ENCODE measurements at regions not wholly inside any gene's neighbourhood (a gene's known extent, or its start where the extent isn't known, plus 50 kb on each side); places are given as distances from the start of the nearest gene placed in this dataset.

- DNase-seq (no peak), ATAC-seq (peak in 1 of 3 donors; percentile 22)
- Histone ChIP-seq H3K4me3 (ENCODE audit: low read length) (no peak overlapping the region), H3K27me3 (ENCODE audit: control insufficient read depth, insufficient read depth, low read length) (no peaks in the 10 kb centered on the region), H3K27ac (ENCODE audit: low read length) (no peak overlapping the region), H3K9me3 (ENCODE audit: control insufficient read depth, insufficient read depth, low read length) (no peaks in the 10 kb centered on the region), H3K4me1 (ENCODE audit: control insufficient read depth, insufficient read depth, low read length) (no peaks in the 10 kb centered on the region), H3K36me3 (ENCODE audit: control insufficient read depth, insufficient read depth, low read length) (no peaks in the 10 kb centered on the region)
- Mint-ChIP-seq H3K36me3 (no peaks in the 10 kb centered on the region), H3K4me1 (no peaks in the 10 kb centered on the region), H3K27ac (no peak overlapping the region), H3K4me3 (no peak overlapping the region), H3K9me3 (no peaks in the 10 kb centered on the region), H3K27me3 (ENCODE audit: low read depth in 2 of 2) (peaks cover 0 to 5% of the 10 kb centered on the region in 2 donors)
- WGBS (ENCODE audit: insufficient coverage): 72% methylated on average over 7 of the region's 7 CpGs
- intact Hi-C loops (cut with micrococcal nuclease): no loop called here
- no peak for TF ChIP-seq CTCF (IDR thresholded peaks at IDR 0.05)
Observed at GRCh38 chr5:6858419-6858818, 145.2 kb downstream of the TENT4A start.

- Mint-ChIP-seq H3K9me3 (no peaks in the 10 kb centered on the region), H3K4me3 (no peak overlapping the region), H3K27ac (no peak overlapping the region), H3K4me1 (no peaks in the 10 kb centered on the region), H3K36me3 (no peaks in the 10 kb centered on the region), H3K27me3 (ENCODE audit: low read depth in 2 of 2) (peaks cover 0 to 5% of the 10 kb centered on the region in 2 donors)
- no peak for DNase-seq
- H3K27ac ChIP-seq (ENCODE audit: low read length): no peak overlapping the region
- H3K36me3 ChIP-seq (ENCODE audit: control insufficient read depth, insufficient read depth, low read length): no peaks in the 10 kb centered on the region
- H3K9me3 ChIP-seq (ENCODE audit: control insufficient read depth, insufficient read depth, low read length): no peaks in the 10 kb centered on the region
- no peak overlapping the region for H3K4me3 ChIP-seq (ENCODE audit: low read length)
- intact Hi-C loops (cut with micrococcal nuclease): no loop called here
- no peaks in the 10 kb centered on the region for H3K27me3 ChIP-seq (ENCODE audit: control insufficient read depth, insufficient read depth, low read length)
- 92% methylated on average over 11 of the region's 11 CpGs for WGBS (ENCODE audit: insufficient coverage)
- TF ChIP-seq CTCF (IDR thresholded peaks at IDR 0.05): no peak
- ATAC-seq: no peak
- no peaks in the 10 kb centered on the region for H3K4me1 ChIP-seq (ENCODE audit: control insufficient read depth, insufficient read depth, low read length)
Observed at GRCh38 chr5:6859023-6859422, 145.8 kb downstream of the TENT4A start.

- intact Hi-C loops (cut with micrococcal nuclease): no loop called here
- Histone ChIP-seq H3K9me3 (ENCODE audit: control insufficient read depth, insufficient read depth, low read length) (no peaks in the 10 kb centered on the region), H3K36me3 (ENCODE audit: control insufficient read depth, insufficient read depth, low read length) (no peaks in the 10 kb centered on the region), H3K4me3 (ENCODE audit: low read length) (no peak overlapping the region), H3K27ac (ENCODE audit: low read length) (no peak overlapping the region), H3K27me3 (ENCODE audit: control insufficient read depth, insufficient read depth, low read length) (no peaks in the 10 kb centered on the region), H3K4me1 (ENCODE audit: control insufficient read depth, insufficient read depth, low read length) (no peaks in the 10 kb centered on the region)
- DNase-seq: no peak
- ATAC-seq: no peak
- 75% methylated on average over 9 of the region's 9 CpGs for WGBS (ENCODE audit: insufficient coverage)
- Mint-ChIP-seq H3K4me3 (no peak overlapping the region), H3K9me3 (no peaks in the 10 kb centered on the region), H3K27ac (no peak overlapping the region), H3K36me3 (no peaks in the 10 kb centered on the region), H3K27me3 (ENCODE audit: low read depth in 2 of 2) (peaks cover 0 to 5% of the 10 kb centered on the region in 2 donors), H3K4me1 (no peaks in the 10 kb centered on the region)
- TF ChIP-seq CTCF (IDR thresholded peaks at IDR 0.05): no peak
Observed at GRCh38 chr5:6859951-6860638, 146.9 kb downstream of the TENT4A start.

- no peak overlapping the region for H3K27ac Mint-ChIP-seq
- Histone ChIP-seq H3K27ac (ENCODE audit: low read length) (no peak overlapping the region), H3K4me1 (ENCODE audit: control insufficient read depth, insufficient read depth, low read length) (no peaks in the 10 kb centered on the region), H3K9me3 (ENCODE audit: control insufficient read depth, insufficient read depth, low read length) (no peaks in the 10 kb centered on the region), H3K36me3 (ENCODE audit: control insufficient read depth, insufficient read depth, low read length) (no peaks in the 10 kb centered on the region), H3K4me3 (ENCODE audit: low read length) (no peak overlapping the region), H3K27me3 (ENCODE audit: control insufficient read depth, insufficient read depth, low read length) (no peaks in the 10 kb centered on the region)
- DNase-seq (no peak), ATAC-seq (no peak)
- WGBS (ENCODE audit: insufficient coverage): 72% methylated on average over 2 of the region's 3 CpGs
- no peak overlapping the region for H3K4me3 Mint-ChIP-seq
- intact Hi-C loops (cut with micrococcal nuclease): no loop called here
- no peak for TF ChIP-seq CTCF (IDR thresholded peaks at IDR 0.05)
- H3K36me3 Mint-ChIP-seq: no peaks in the 10 kb centered on the region
- peaks cover 0 to 5% of the 10 kb centered on the region in 2 donors for H3K27me3 Mint-ChIP-seq (ENCODE audit: low read depth in 2 of 2)
- H3K4me1 Mint-ChIP-seq: no peaks in the 10 kb centered on the region
- no peaks in the 10 kb centered on the region for H3K9me3 Mint-ChIP-seq
Observed at GRCh38 chr5:6861036-6861435, 147.8 kb downstream of the TENT4A start.
